Endothelial cell (in vitro differentiated cells): ENCODE measurements at regions not wholly inside any gene's neighbourhood (a gene's known extent, or its start where the extent isn't known, plus 50 kb on each side); places are given as distances from the start of the nearest gene placed in this dataset.

Experiments used
- DNase-seq: peaks from one replicate; pipeline ENCODE4 v3.0.0; 2021; ENCODE audit warnings: low spot score
- H3K27ac Mint-ChIP-seq: one replicate; pipeline ENCODE4 v1.8.0; 2021; ENCODE audit warnings: mixed read lengths, inconsistent platforms; ENCODE audit not compliant: unreplicated experiment
- H3K27me3 Mint-ChIP-seq: one replicate; pipeline ENCODE4 v1.8.0; 2021; ENCODE audit warnings: mild to moderate bottlenecking, moderate library complexity, mixed read lengths, inconsistent platforms; ENCODE audit not compliant: unreplicated experiment
- H3K36me3 Mint-ChIP-seq: one replicate; pipeline ENCODE4 v1.8.0; 2021; ENCODE audit warnings: mild to moderate bottlenecking, low read depth, mixed read lengths, inconsistent platforms; ENCODE audit not compliant: unreplicated experiment
- H3K4me1 Mint-ChIP-seq: one replicate; pipeline ENCODE4 v1.8.0; 2021; ENCODE audit warnings: mild to moderate bottlenecking, mixed read lengths, inconsistent platforms; ENCODE audit not compliant: unreplicated experiment
- H3K4me3 Mint-ChIP-seq: one replicate; pipeline ENCODE4 v1.8.0; 2021; ENCODE audit warnings: mild to moderate bottlenecking, mixed read lengths, inconsistent platforms; ENCODE audit not compliant: unreplicated experiment
- H3K9me3 Mint-ChIP-seq: one replicate; pipeline ENCODE4 v1.8.0; 2021; ENCODE audit warnings: mixed read lengths, inconsistent platforms; ENCODE audit not compliant: unreplicated experiment
- CTCF ChIP-seq: fragments of 200-600 bp; sonication (generic); IDR thresholded peaks from one replicate; pipeline ENCODE4 v1.5.0; 2021; ENCODE audit warnings: antibody characterized with exemption; ENCODE audit not compliant: unreplicated experiment

- Mint-ChIP-seq H3K4me1 (peaks cover 14% of the 10 kb centered on the region), H3K4me3 (no peak overlapping the region), H3K36me3 (no peaks in the 10 kb centered on the region), H3K27me3 (no peaks in the 10 kb centered on the region), H3K9me3 (no peaks in the 10 kb centered on the region), H3K27ac (no peak overlapping the region)
- TF ChIP-seq CTCF, result no peak
- DNase-seq, result no peak
These were observed 300.4 kb upstream of the ZNF608 start for GRCh38 chr5:125046838-125047237.

- Mint-ChIP-seq H3K9me3 (no peaks in the 10 kb centered on the region), H3K27ac (no peak overlapping the region), H3K4me3 (no peak overlapping the region), H3K4me1 (peaks cover 5% of the 10 kb centered on the region), H3K36me3 (no peaks in the 10 kb centered on the region), H3K27me3 (no peaks in the 10 kb centered on the region)
- no peak for DNase-seq
- TF ChIP-seq CTCF, result no peak
These were observed 301.4 kb upstream of the ZNF608 start for GRCh38 chr5:125047871-125048270.

GRCh38 chr5:125049721-125050702, 303.6 kb upstream of the ZNF608 start:
- H3K4me3 Mint-ChIP-seq, result no peak overlapping the region
- H3K36me3 Mint-ChIP-seq, result no peaks in the 10 kb centered on the region
- H3K27ac Mint-ChIP-seq, result no peak overlapping the region
- TF ChIP-seq CTCF, result no peak
- no peaks in the 10 kb centered on the region for H3K9me3 Mint-ChIP-seq
- H3K27me3 Mint-ChIP-seq, result no peaks in the 10 kb centered on the region
- no peaks in the 10 kb centered on the region for H3K4me1 Mint-ChIP-seq
- no peak for DNase-seq

GRCh38 chr5:125050926-125051325, 304.5 kb upstream of the ZNF608 start:
- Mint-ChIP-seq H3K9me3 (no peaks in the 10 kb centered on the region), H3K4me1 (peaks cover under 1% of the 10 kb centered on the region), H3K27ac (no peak overlapping the region), H3K36me3 (no peaks in the 10 kb centered on the region), H3K4me3 (no peak overlapping the region), H3K27me3 (peaks cover 1% of the 10 kb centered on the region)
- DNase-seq, result no peak
- TF ChIP-seq CTCF, result no peak

- no peak for TF ChIP-seq CTCF
- Mint-ChIP-seq H3K4me3 (no peak overlapping the region), H3K36me3 (no peaks in the 10 kb centered on the region), H3K27me3 (peaks cover 3% of the 10 kb centered on the region), H3K4me1 (peaks cover 7% of the 10 kb centered on the region), H3K27ac (no peak overlapping the region), H3K9me3 (no peaks in the 10 kb centered on the region)
- no peak for DNase-seq
These were observed 306.1 kb upstream of the ZNF608 start for GRCh38 chr5:125052584-125052983.
